GM19351 (cell line): ENCODE measurements at regions not wholly inside any gene's neighbourhood (a gene's known extent, or its start where the extent isn't known, plus 50 kb on each side); places are given as distances from the start of the nearest gene placed in this dataset.

Experiments used
- ATAC-seq: cut with Tn5 transposase; IDR thresholded peaks from one replicate; pipeline ENCODE4 v1.9.1; 2021; ENCODE audit warnings: mild to moderate bottlenecking, moderate library complexity; ENCODE audit not compliant: unreplicated experiment

DNA sequence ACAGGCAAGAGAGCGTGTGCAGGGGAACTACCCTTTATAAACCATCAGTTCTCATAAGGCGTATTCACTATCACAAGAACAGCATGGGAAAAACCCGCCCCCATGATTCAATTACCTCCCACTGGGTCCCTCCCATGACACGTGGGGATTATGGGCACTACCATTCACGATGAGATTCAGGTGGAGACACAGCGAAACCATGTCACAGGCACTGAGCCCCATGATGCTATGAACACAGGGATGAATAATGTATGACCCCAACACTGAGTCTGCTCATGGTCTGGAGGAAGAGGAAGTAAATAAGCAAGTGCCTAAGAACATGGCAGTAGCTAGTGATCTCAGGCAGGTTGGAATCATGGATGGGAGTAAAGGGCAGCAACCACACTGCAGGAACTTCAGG lies 281.0 kb upstream of the ZNF462 start:
- no peak for ATAC-seq

DNA sequence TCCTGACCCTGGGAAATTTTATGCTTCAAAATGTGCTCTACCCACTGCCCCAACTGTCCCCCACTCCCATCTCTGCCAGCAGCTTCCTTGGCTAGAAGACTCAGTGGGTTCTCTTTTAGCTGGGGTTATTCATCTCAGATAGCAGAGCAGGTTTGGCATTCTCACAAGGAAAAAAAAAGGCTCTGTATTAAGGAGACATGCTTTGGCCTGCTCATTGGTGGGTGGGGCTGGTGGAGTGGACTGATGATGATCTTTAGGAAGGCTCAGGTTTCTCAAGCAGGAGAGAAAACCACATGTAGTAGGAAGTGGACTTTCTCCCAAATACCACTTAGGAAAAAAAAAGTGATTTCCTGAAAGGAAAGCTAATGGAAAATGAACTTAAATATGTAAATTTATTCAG lies 279.2 kb upstream of the ZNF462 start:
- no peak for ATAC-seq

DNA sequence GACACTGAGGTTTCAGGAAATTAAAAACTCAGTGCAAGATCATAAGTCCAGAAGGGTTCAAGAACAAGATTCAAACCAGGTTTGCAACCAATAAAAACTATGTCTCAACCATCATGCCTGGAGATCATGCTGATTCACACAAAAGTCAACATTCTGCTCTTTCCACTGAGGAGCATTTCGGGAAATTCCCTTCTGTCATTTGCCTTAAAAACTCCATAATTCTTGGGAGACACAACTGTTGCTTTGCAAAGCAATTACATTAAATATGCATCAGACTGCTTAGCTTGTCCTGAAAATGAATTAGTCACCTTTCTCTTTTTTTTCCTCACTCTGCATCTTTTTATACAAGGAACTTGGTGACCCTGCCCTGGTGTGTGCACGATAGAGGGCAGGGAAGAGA lies 275.9 kb upstream of the ZNF462 start:
- no peak for ATAC-seq

DNA sequence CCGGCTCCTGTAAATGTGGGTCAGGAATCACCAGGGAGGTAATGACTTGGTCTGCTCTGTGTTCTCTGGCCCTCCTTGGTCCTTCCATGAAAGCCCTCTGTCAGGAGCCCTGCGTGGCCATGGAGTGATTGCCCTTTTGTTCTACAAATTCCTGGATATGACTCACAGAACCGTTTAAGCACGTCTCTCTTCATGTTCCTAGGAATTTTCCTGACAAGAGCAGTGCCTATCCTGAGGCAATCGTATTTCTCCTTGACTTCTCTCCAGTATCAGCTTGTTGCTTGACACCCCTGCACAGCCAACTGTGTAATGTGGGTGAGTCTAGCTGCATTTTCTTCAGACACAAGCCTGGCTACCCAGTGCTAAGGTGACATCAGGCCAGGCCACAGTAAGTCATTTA lies 274.3 kb upstream of the ZNF462 start:
- no peak for ATAC-seq

DNA sequence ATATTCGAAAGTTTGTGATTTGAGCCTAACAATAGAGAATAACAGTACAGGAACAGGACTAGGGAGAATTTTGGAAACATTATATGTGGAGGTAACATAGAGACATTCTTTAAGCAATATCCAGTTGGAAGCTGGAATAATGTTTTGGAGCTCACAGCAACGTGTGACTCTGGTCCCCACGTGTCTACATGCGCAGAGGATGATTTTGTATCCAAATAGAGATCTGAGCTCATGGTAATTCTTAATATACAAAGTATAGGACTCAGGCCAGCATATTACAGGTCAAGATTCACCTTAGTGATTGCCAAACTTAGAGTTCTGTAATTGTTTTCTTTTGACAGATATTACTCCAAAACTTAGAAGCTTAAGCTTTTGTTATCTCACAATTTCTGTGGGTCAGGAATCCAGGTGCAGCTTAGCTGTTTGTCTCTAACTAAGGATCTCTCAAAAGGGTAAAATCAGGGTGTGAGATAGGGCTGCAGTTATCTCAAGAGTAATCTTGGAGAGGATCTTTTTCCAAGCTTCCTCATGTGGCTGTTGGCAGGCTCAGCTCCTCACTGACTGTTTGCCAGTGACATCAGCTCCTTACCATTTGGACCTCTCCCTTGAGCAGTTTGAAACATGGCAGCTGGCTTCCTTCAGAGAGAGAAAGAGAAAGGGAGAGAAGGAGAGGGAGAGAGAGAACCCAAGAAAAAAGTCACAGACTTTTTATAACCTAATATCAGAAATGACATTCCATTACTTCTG lies 272.0 kb upstream of the ZNF462 start:
- no peak for ATAC-seq

DNA sequence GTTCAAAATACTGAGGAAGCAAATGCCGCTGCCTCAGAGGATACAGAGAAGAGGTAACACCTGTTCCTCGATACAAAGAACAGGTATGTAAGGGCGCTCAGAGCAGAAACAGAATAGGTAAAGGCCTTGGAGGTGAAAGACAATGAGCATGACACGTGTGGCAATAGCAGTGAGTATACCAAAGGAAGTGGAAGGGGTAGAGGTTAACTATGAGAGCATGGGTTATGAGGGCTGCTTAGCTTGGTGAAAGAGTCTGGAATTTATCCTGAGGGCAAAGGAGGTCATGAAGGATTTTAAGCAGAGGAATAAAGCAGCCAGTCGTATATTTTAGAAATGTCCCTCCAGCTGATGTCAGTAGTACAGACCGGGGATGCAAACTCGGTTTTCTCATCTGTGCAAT lies 269.8 kb upstream of the ZNF462 start:
- no peak for ATAC-seq

DNA sequence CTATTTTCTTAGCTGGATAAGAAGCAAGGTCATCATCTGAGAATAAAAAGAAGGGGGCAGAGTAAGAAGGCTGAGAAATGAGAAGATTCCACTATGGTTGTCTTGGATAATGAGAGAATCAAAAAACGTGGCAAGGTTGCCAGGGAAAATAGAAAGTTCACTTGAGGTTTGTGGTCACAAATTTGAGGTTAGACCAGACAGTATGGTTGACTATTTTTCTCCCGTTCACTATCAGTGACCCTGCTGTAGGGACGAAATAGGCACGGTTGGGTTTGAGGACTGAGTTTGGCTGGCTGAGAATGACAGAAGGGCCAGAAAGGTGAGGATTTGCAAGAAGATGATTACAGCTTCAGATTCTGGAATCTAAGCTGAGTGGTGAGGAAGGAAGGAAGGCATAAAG lies 266.0 kb upstream of the ZNF462 start:
- ATAC-seq, result no peak

DNA sequence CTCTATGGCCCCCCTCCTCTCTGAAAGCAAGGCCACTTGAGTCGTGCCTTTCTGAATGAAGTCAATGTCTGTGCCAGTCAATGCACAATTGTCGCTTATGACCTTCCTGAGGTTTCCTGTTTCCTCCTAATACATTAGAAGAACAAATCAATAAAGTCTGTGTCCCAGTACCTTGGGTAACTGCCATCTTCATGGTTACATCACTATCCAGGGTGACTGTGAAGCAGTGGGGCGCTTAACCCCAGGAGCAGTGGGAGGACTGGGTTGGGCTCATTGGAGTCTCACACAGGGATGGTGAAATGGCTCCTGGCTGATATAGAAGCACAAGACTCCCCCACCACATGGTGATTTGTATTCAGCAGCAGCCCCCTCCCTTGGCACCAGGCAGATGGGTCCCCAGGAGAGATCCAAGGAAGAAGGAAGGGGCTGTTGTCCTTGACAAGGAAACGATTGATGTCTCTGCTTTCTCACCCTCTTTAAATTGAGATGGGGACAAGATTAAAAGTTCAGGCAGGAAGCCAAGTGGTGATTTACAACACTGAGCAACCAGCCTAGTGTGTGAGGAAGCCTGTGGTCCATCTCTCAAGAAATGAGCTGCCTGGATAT lies 261.9 kb upstream of the ZNF462 start:
- ATAC-seq, result no peak

DNA sequence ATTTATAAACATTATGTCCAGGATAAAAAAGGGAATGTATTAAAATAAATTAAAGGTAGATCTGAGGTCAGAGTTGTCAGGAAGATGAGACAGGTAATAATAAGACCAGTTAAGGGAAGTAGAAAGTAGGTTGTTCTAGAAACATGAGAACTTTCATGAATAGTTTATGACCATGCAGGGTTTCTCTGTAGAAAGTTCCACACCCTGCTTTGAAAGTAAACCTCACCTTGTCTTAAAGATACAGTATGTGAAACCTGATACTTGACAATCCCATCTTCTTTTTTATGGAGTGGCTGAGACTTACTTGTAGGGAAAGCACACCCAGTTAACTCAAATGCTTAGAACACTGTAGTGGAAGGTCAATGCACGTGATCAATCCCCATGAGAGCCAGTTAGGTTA lies 260.6 kb upstream of the ZNF462 start:
- ATAC-seq, result no peak

DNA sequence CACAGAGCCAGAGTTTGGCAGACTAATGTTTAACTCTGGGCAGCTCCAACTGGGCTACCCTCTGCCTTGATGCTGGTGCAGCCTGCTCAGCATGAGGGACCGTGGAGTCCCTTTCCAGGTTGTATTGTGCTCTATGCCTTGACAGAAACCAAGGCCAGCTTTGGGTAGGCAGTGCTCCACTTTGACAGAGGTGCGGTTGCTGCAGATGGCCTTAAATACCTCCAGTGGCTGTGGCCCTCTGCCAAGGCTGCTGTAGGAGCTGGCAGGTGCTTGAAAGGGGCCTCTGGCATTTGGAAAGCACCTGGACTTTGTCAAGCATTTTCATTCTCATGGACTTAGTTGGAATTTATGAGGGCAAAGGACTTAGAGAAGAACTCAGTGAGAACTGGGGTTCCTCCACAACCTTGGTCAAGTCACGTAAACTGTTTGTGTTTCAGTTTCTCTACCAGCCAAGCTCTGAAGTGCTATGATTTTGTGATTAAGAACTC lies 249.7 kb upstream of the ZNF462 start:
- no peak for ATAC-seq

DNA sequence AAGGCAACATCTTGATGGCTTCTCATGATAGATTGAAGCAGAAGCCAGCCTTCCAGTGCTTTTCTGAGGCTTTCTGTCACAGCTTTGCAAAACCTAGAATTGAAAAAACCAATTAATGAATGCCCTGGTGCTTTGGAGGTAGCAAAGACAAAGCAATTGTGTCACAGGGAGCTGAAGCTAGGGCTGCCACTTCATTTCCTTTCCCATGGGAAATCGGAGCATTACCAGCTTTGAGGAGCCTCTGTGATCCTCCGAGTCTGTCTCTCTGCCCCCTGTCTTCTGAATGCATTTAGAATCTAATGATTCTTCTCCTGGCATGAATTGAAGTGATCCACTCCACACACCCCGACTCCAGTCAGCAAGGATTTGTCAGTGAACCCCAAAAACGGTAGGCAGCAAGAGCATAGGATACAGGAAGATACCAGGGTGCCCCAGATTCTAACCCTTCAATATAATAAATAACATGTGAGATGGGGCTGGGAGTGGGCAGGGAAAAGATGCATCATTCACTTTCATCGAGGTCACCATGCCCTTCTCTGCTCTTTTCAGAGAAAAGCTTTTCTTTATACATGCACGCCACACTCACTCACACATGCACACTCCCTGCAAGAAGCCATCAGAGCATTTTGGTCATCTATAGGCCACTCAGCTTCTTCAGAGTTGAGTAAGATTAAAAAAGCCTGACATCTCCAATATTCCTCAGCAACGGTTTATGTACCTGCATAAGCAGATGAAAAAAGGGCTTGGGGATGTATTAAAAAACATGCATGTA lies 247.7 kb upstream of the ZNF462 start:
- no peak for ATAC-seq

DNA sequence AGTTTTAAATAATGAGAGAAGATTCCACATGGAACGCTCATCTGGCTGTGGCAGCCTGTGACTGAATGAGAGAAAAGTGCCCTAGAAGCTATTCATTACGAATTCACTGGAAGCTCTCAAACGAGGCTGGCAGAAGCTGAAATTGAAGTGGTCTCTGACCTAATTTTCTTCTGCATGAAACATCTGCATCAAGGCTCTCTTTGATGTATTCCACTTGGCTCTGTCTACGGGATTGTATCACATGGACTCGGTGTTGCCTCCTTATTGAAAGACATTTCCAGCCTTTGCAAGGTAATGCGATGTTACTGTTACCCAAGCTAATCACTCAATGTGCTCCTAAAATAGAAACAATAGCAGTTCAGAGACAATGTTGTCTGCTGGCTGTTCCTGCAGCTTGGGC lies 246.9 kb upstream of the ZNF462 start:
- ATAC-seq, result no peak

DNA sequence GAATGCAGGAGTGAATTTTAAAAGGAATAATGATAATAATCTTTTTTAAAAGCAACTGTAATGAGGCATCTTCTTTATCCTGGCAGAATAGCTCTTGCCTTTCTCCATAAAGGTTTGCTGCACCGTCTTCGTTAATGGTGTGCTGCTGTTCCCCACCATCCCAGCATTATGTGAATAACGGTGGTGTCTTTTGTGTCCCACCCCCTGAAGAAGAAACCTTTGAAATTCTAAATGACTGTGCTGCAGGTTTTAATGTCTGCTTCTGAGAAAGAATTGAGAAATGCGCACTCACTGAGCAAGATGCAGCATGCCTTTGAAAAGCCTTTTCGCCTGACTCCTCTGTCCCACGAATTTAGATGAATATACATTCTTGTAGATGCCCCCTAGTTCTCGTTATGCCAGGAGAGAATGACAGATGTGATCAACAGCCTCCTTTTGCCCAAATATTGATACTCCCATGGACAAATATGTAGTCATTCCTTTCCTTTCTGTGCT lies 246.1 kb upstream of the ZNF462 start:
- ATAC-seq, result no peak

DNA sequence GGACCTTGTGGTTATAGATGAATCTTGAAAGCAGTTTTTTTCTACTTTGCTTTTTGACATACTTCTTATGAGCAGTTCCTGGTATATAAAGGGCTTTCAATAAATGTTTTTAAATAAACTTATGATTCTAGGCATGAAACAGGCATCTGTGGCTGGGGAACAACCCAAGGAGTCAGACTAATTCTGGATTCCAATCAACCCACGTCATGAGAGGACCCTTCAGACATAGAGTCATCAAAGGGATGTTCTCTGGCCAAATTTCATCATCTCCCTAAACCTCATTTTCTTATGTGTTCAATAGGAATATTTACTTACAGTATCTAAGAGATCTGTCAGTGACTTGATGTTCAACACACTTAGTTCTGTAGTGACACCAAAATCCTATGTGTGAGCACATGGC lies 243.8 kb upstream of the ZNF462 start:
- ATAC-seq, result no peak

DNA sequence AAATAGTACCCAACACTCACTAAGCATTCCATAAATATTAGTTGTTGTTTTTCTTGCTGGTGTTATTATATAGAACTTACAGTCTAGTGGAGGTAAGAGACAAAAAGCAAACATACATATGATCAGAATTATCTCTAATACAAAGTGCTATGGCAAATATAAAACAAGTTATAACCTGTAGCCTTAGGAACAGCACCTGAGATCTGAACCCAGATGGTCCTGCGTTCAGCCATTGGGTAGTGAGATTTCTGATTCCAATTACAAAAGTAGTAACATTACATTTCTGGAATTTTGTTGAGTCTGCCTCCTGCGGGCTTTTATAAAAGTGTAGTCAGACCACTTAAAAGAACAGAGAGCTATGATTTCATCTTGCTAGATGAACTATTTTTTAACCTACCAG lies 242.9 kb upstream of the ZNF462 start:
- no peak for ATAC-seq

DNA sequence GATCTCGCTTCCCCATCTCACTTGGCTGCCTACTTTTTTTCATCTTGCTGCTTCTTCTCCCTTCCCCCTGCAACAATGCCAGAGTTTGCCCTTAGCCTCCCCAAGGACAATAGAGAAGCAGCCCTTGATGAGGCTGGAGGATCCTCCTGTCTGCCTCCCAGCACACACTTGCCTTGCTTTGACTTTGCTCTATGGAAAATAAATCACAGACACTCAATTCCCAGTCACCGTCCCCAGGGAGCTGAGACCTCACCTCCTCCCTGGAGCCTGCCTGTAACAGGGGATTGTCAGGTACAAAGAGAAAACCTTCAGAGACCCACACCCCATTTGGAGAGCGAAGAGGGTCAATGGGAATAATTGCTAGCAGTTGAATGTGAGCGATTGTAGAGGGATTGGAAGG lies 242.1 kb upstream of the ZNF462 start:
- no peak for ATAC-seq

DNA sequence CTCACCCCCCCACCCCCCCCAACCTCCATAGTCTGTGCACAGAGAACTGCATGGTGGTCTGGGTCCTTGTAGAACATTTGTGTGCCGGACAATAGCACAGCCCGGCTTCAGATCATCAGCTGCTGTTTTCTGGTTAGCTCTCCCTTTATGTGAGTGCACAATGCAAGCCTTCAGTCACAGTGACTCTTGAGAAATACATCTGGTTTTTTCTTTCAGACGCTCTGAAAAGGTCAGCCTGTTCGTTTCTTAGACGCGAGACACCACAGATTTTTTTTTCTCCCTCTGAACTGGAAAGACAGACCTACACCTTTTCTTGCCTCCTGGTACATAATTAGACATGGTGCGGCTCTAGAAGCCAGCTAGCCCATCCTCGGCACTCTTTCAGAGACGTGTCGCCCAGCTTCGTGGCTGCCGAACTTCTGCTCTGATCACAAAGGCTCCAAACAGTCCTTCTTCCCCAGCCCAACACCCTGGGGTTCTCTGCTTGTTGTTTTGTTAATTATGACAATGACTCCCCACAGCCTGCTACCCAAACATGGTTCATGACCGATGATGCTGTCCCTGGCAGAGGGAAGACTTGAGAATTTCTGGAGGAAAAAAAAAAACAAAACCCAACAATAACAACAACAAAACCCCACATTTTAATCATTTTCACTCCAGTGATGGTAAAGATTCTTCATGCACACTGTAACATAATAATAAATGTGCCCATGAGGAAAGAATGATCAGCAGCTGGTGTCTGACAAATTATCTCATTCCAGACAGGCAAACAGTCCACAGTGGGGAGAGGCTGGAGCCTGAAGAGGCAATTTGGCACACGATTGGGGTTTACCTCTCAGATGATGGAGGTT lies 241.4 kb upstream of the ZNF462 start:
- ATAC-seq, result no peak

DNA sequence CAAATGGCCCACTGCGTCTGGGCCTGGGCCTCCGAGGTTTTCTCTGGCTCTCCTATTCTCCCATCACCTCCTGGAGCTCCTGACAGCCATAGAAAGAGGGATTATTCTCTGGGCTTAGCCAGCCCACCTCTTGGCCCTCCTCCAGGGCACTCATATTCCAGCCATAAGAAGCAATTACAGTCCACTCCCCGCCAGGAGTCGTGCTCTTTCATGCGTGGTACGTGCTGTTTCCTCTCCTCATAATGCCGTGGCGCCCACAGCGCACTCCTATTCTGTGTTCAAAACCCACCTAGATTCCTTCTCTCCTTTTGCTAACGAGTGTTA lies 240.8 kb upstream of the ZNF462 start:
- no peak for ATAC-seq

DNA sequence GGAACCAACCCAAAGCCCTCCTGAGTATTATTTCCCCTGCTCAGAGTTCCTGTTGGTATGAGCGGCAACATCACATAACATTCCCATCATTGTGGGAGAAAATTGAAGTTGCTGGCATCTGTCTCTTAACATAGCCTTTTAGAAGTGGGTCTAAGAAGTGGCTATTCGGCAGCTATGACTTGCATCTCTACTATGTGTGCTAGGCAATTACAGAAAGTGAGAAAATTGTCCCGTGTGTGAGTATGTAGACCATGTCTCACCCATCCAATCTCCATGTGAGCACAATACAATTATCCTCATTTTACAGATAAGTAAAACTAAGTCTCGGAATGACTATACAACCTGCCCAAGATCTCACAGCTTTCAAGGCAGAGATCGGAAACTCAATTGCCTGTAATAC lies 239.4 kb upstream of the ZNF462 start:
- ATAC-seq, result no peak

DNA sequence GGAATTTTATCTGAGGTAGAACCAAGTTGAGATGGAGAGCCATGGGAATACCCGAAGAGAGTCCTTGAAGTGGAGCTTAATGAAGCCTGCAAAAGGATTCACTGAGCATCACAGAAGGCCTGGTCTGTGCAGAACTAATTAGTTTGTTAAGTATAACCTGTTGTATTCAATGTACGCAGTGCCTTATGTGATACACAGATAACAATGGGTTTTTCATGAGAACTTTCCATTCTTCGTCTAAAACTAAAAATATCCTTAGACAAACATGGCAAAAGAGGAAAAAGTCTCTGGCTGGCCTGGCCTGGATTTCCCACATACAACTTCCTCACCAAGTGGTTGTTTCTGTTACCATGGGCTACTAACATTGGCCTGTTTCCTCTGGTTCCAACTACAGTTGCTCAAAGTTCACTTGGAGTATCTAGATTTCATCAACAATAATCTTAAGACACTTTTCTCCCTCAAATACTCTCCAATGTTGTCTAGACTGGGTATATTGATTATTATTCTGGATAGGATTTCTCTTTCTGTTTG lies 237.6 kb upstream of the ZNF462 start:
- no peak for ATAC-seq

DNA sequence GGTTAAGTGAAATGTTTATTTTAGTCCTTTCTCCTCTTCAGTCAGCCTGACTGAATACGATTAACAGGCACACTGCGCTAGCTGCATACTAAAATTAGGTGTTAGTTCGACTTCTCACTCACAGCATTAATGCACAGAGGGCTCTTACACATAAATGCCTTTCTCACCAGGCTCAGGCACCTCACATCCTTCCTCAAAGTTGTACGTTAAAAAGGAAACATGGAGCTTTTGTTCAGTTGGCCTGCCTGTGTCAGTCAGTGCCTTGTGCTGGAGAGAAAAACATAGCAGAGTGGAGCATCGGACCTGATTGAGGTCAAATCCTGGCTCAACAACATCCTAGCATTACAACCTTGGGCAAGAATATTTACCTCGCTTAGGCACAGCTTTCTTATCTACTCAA lies 236.0 kb upstream of the ZNF462 start:
- ATAC-seq, result no peak
